K562 (cell line): ENCODE measurements at regions not wholly inside any gene's neighbourhood (a gene's known extent, or its start where the extent isn't known, plus 50 kb on each side); places are given as distances from the start of the nearest gene placed in this dataset.

Experiments
- ATAC-seq: fragments of 200-7000 bp; cut with Tn5 transposase; 3 replicates; pipeline ENCODE4 v1.9.1; 2020; ENCODE audit warnings: moderate library complexity
- BruUV-seq: library from RNA; stranded (reverse); fragments of 400-500 nt; replicated peaks from 2 replicates; lab custom pipeline; 2021; lab: Mats Ljungman, UMichigan
- CTCF ChIA-PET: fragments of 300-600 bp; formaldehyde crosslinking; extraction: SDS; loops from one replicate; lab custom pipeline; 2021; ENCODE audit warnings: low intra/inter-chr PET ratio; lab: Yijun Ruan, JAX
- POLR2A ChIA-PET: fragments of 300-600, 350-650 bp; sonication (Branson Sonifier 250); formaldehyde crosslinking; extraction: SDS; loops from one replicate; lab custom pipeline; 2021; ENCODE audit warnings: antibody characterized with exemption, inconsistent platforms; lab: Yijun Ruan, JAX
- DNase-seq, 4 experiments: peaks; one replicate each; pipeline versions ENCODE4 v3.0.0 to v3.0.0-alpha.2; 2011 to 2018; ENCODE audit warnings: low spot score in 3 of 4, mixed read lengths in 3 of 4; ENCODE audit errors: extremely low read depth in 1 of 4
- FAIRE-seq: peaks from 2 replicates; lab custom pipeline; 2011; peaks lifted over from hg19 to GRCh38; lab: Jason Lieb, UNC
- H2AFZ ChIP-seq: 2 replicates; pipeline ENCODE4 v1.6.0; 2011; ENCODE audit warnings: low read depth, low read length, control low read depth, inconsistent platforms
- H3K27ac ChIP-seq: fragments of 200-600 bp; 3 replicates; pipeline ENCODE4 v1.8.0; 2011; ENCODE audit warnings: low read depth, mild to moderate bottlenecking, control low read depth, inconsistent platforms, low read length, moderate library complexity, mixed read lengths; ENCODE audit errors: extremely low read depth
- H3K27me3 ChIP-seq, 2 experiments: fragments of 300-600 bp in 1 of 2; 2 replicates in 1 of 2; 3 replicates in 1 of 2; pipeline versions ENCODE4 v1.6.0 to v1.8.0; 2011; ENCODE audit warnings: inconsistent platforms in 2 of 2, low read length in 2 of 2, mild to moderate bottlenecking in 1 of 2, mixed read lengths in 1 of 2, moderate library complexity in 1 of 2; ENCODE audit not compliant: control insufficient read depth in 2 of 2, insufficient read depth in 2 of 2
- H3K36me3 ChIP-seq: fragments of 300-600 bp; 3 replicates; pipeline ENCODE4 v1.8.0; 2011; ENCODE audit warnings: mild to moderate bottlenecking, low read length, inconsistent platforms; ENCODE audit not compliant: control insufficient read depth, insufficient read depth
- H3K4me1 ChIP-seq, 2 experiments: fragments of 200-600 bp in 1 of 2; replicated peaks in 1 of 2; 2 replicates in 1 of 2; 3 replicates in 1 of 2; pipeline versions ENCODE4 v1.5.1 to v1.8.0; 2011; ENCODE audit warnings: inconsistent platforms in 2 of 2, low read length in 2 of 2, mild to moderate bottlenecking in 1 of 2, mixed read lengths in 1 of 2, moderate library complexity in 1 of 2; ENCODE audit not compliant: control insufficient read depth in 2 of 2, insufficient read depth in 2 of 2
- H3K4me2 ChIP-seq: 2 replicates; pipeline ENCODE4 v1.6.1; 2011; ENCODE audit warnings: low read length, control low read depth, inconsistent platforms, mixed read lengths; ENCODE audit not compliant: insufficient read depth
- H3K4me3 ChIP-seq: fragments of 200-600 bp; sonication (generic), shearing (Covaris generic); 2 replicates; pipeline ENCODE4 v1.5.1; 2016; ENCODE audit warnings: control low read depth, inconsistent platforms
- H3K79me2 ChIP-seq: fragments of 200-600 bp; 3 replicates; pipeline ENCODE4 v1.8.0; 2011; ENCODE audit warnings: low read length, inconsistent platforms; ENCODE audit not compliant: control insufficient read depth, insufficient read depth
- H3K9ac ChIP-seq, 2 experiments: 2 replicates each; pipeline versions ENCODE4 v1.6.0 to v1.6.1; 2011; ENCODE audit warnings: low read depth in 2 of 2, low read length in 2 of 2, control low read depth in 1 of 2, inconsistent platforms in 1 of 2, mild to moderate bottlenecking in 1 of 2, mixed read lengths in 1 of 2; ENCODE audit not compliant: insufficient read depth in 1 of 2
- H3K9me1 ChIP-seq: one replicate; pipeline ENCODE4 v1.6.0; 2011; ENCODE audit warnings: inconsistent platforms, mild to moderate bottlenecking, low read length, moderate library complexity; ENCODE audit not compliant: control insufficient read depth, insufficient read depth
- H3K9me3 ChIP-seq: replicated peaks from 2 replicates; pipeline ENCODE4 v1.5.1; 2011; ENCODE audit warnings: low read depth, low read length, inconsistent platforms; ENCODE audit not compliant: control insufficient read depth, insufficient read depth
- H4K20me1 ChIP-seq: replicated peaks from 2 replicates; pipeline ENCODE4 v1.6.1; 2011; ENCODE audit warnings: low read length, inconsistent platforms, mixed read lengths; ENCODE audit not compliant: control insufficient read depth, insufficient read depth
- ELK1 ChIP-seq: sonication (generic); formaldehyde crosslinking; IDR thresholded peaks from 2 replicates; pipeline ENCODE4 v1.8.1; 2022; ENCODE audit warnings: missing genetic modification reagents
- FOS ChIP-seq: IDR thresholded peaks from 3 replicates; pipeline ENCODE4 v1.6.1; 2011; ENCODE audit not compliant: insufficient read length; ENCODE audit errors: extremely low read depth
- JUN ChIP-seq, 2 experiments: sonication (generic) in 1 of 2; formaldehyde crosslinking in 1 of 2; IDR thresholded peaks; 2 replicates each; pipeline versions ENCODE4 v1.6.1 to v1.8.0; 2012 to 2022; ENCODE audit warnings: borderline replicate concordance in 2 of 2, mild to moderate bottlenecking in 2 of 2, improper control_type of control experiment in 1 of 2, low read depth in 1 of 2, low read length in 1 of 2, missing genetic modification reagents in 1 of 2
- PATZ1 ChIP-seq: fragments of 250-450 bp; sonication (Bioruptor Pico); IDR thresholded peaks from 2 replicates; pipeline ENCODE4 v1.5.0; 2020; ENCODE audit warnings: mild to moderate bottlenecking, borderline replicate concordance
- PHB2 ChIP-seq: fragments of 450-650 bp; IDR thresholded peaks from 2 replicates; pipeline ENCODE4 v1.6.1; 2017; ENCODE audit warnings: low read depth
- WGBS: fragments of 100-300 bp; shearing (Covaris generic); methylation state at CpG from one replicate; pipeline ENCODE4 v1.1.6; 2016; ENCODE audit warnings: low coverage, mixed read lengths; ENCODE audit not compliant: insufficient coverage; ENCODE audit errors: missing lambda C conversion rate; 5-methylcytosine and 5-hydroxymethylcytosine counted together
- in situ Hi-C: fragments of 300-500 bp; cut with MboI; formaldehyde crosslinking; loops from 4 replicates; pipeline ENCODE4 v1.15.0; 2018; ENCODE audit warnings: inconsistent platforms, mixed read lengths
- intact Hi-C: fragments of 100-400 bp; cut with micrococcal nuclease; formaldehyde crosslinking; loops from 2 replicates; pipeline ENCODE4 v1.14.2; 2022

GRCh38 chr3:36013425-36013824 lies 366.9 kb upstream of the STAC start:
- H3K4me1 ChIP-seq = no peaks in the 10 kb centered on the region
- in situ Hi-C loops = no loop called here
- no peaks in the 10 kb centered on the region for H4K20me1 ChIP-seq
- H3K9me1 ChIP-seq = no peaks in the 10 kb centered on the region
- no peaks in the 10 kb centered on the region for H3K79me2 ChIP-seq
- WGBS = 6% methylated on average over 1 of the region's 1 CpG
- H3K36me3 ChIP-seq = no peaks in the 10 kb centered on the region
- no peaks in the 10 kb centered on the region for H3K27me3 ChIP-seq
- POLR2A ChIA-PET = no interaction called here
- DNase-seq (no peak), FAIRE-seq (no peak)
- no peak overlapping the region for H3K4me3 ChIP-seq
- H3K27ac ChIP-seq = no peak overlapping the region
- no peak overlapping the region for H2AFZ ChIP-seq
- H3K9ac ChIP-seq = no peak overlapping the region
- CTCF ChIA-PET = no interaction called here
- H3K4me2 ChIP-seq = no peak overlapping the region
- TF ChIP-seq PHB2 = no peak
- no peak for TF ChIP-seq FOS
- TF ChIP-seq, all 486 proteins: peak for 0
- H3K9me3 ChIP-seq = no peaks in the 10 kb centered on the region
- ATAC-seq = no peak
- intact Hi-C loops = no loop called here
- BruUV-seq = no TSS peak

- Histone ChIP-seq H3K27ac (no peak overlapping the region), H3K9me1 (no peaks in the 10 kb centered on the region), H3K36me3 (no peaks in the 10 kb centered on the region), H4K20me1 (no peaks in the 10 kb centered on the region), H3K9ac (no peak overlapping the region), H3K79me2 (no peaks in the 10 kb centered on the region), H2AFZ (no peak overlapping the region), H3K4me2 (no peak overlapping the region), H3K4me3 (no peak overlapping the region), H3K4me1 (no peaks in the 10 kb centered on the region), H3K27me3 (no peaks in the 10 kb centered on the region), H3K9me3 (peaks cover 3% of the 10 kb centered on the region; the same call in 1 of the 2 replicates)
- ChIA-PET CTCF (no interaction called here), POLR2A (no interaction called here)
- in situ Hi-C loops (no loop called here), intact Hi-C loops (no loop called here)
- ATAC-seq = no peak
- no peak for DNase-seq
- no TSS peak for BruUV-seq
- FAIRE-seq = no peak
- WGBS = 0% methylated on average over 3 of the region's 3 CpGs
- TF ChIP-seq ELK1 (no peak), PATZ1 (CRISPR knock-in tag) (no peak), JUN (IDR thresholded peaks at IDR 0.05; ENCODE audit: borderline replicate concordance, low read depth, low read length) (no peak), JUN (CRISPR knock-in tag; IDR thresholded peaks at IDR 0.05; ENCODE audit: borderline replicate concordance) (no peak)
Measured at GRCh38 chr3:36025232-36025631, 355.1 kb upstream of the STAC start.
